Stimulated activated naive CD8-positive, alpha-beta T cell treated with anti-CD3 and anti-CD28 coated beads, Interleukin-15, amount 100 ng/mL, for 72 hours (primary cell): ENCODE measurements at regions not wholly inside any gene's neighbourhood (a gene's known extent, or its start where the extent isn't known, plus 50 kb on each side); places are given as distances from the start of the nearest gene placed in this dataset.

ENCODE experiments used
- ATAC-seq: fragments of 150-1000 bp; cut with Tn5 transposase; 2 replicates; pipeline ENCODE4 v1.10.0; 2021; ENCODE audit warnings: mild to moderate bottlenecking, moderate library complexity
- DNase-seq, 2 donors: peaks; one replicate each; pipeline ENCODE4 v3.0.0; 2021 to 2022
- H3K27ac Mint-ChIP-seq, 2 donors: one replicate each; pipeline ENCODE4 v1.8.0; 2022; ENCODE audit warnings: mild to moderate bottlenecking in 2 of 2, mixed read lengths in 2 of 2, moderate library complexity in 2 of 2
- H3K27me3 Mint-ChIP-seq: one replicate; pipeline ENCODE4 v1.8.0; 2022; ENCODE audit warnings: mixed read lengths
- H3K4me1 Mint-ChIP-seq: one replicate; pipeline ENCODE4 v1.8.0; 2022; ENCODE audit warnings: mild to moderate bottlenecking, mixed read lengths
- H3K4me3 Mint-ChIP-seq, 2 donors: one replicate each; pipeline ENCODE4 v1.8.0; 2022; ENCODE audit warnings: mild to moderate bottlenecking in 2 of 2, mixed read lengths in 2 of 2, moderate library complexity in 1 of 2
- H3K9me3 Mint-ChIP-seq, 2 donors: one replicate each; pipeline ENCODE4 v1.8.0; 2022; ENCODE audit warnings: mixed read lengths in 2 of 2

DNA sequence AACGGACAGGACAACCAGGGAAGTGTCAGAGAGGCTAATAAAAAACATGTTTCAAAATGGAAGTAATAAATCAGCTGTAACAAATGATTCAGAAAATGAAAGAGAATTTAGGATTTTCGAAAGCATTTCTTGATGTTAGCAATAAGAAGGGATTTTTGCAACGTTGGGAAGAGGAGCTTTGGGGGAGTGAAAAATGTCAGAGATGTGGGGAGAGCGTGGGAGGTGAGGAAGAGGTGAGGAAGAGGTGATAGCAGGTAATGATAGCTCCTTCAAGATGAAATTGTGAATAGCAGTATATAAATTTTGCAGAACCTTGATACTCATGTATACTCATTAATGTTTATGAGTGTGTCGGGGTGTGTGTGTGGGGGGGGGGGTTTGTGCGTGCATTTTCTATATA, 76.2 kb upstream of the COX10 start:
- H3K27me3 Mint-ChIP-seq, result no peaks in the 10 kb centered on the region
- DNase-seq, result no peak
- no peak for ATAC-seq
- peak overlapping the region; percentile 5 to 20 for H3K27ac Mint-ChIP-seq
- no peaks in the 10 kb centered on the region for H3K4me1 Mint-ChIP-seq
- no peak overlapping the region for H3K4me3 Mint-ChIP-seq
- no peaks in the 10 kb centered on the region for H3K9me3 Mint-ChIP-seq

DNA sequence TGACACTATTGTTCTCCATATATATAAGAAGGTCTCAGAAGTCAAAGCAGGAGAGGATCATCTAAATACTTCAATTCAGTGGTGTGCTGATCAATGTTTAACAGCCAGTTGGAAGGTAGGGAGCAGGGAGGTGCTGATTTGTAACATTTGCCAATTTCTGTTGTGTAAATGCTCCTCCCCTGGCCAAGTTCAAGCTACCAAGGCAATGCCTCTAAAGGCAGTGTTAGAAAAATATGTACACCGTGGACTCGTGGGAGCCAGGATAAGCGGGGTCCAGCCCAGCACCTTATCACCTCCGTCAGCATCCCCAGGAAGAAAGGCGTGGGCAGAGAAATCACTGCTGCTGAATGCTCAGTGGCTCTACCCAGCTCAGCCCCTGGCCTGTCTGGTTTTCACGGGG, 75.3 kb upstream of the COX10 start:
- no peaks in the 10 kb centered on the region for H3K27me3 Mint-ChIP-seq
- no peaks in the 10 kb centered on the region for H3K4me1 Mint-ChIP-seq
- no peak overlapping the region for H3K4me3 Mint-ChIP-seq
- H3K27ac Mint-ChIP-seq, result no peak overlapping the region
- ATAC-seq (no peak), DNase-seq (no peak)
- no peaks in the 10 kb centered on the region for H3K9me3 Mint-ChIP-seq

GRCh38 chr17:13995856-13996271, 73.4 kb upstream of the COX10 start:
- H3K27me3 Mint-ChIP-seq, result no peaks in the 10 kb centered on the region
- no peaks in the 10 kb centered on the region for H3K4me1 Mint-ChIP-seq
- ATAC-seq (no peak), DNase-seq (no peak)
- no peak overlapping the region for H3K4me3 Mint-ChIP-seq
- H3K27ac Mint-ChIP-seq, result no peak overlapping the region
- peaks cover 0 to 5% of the 10 kb centered on the region in 2 donors for H3K9me3 Mint-ChIP-seq

GRCh38 chr17:13996276-13996675, 73.0 kb upstream of the COX10 start:
- Mint-ChIP-seq H3K4me3 (no peak overlapping the region), H3K4me1 (no peaks in the 10 kb centered on the region), H3K27ac (no peak overlapping the region), H3K9me3 (peaks cover 0 to 8% of the 10 kb centered on the region in 2 donors), H3K27me3 (no peaks in the 10 kb centered on the region)
- ATAC-seq (no peak), DNase-seq (no peak)

DNA sequence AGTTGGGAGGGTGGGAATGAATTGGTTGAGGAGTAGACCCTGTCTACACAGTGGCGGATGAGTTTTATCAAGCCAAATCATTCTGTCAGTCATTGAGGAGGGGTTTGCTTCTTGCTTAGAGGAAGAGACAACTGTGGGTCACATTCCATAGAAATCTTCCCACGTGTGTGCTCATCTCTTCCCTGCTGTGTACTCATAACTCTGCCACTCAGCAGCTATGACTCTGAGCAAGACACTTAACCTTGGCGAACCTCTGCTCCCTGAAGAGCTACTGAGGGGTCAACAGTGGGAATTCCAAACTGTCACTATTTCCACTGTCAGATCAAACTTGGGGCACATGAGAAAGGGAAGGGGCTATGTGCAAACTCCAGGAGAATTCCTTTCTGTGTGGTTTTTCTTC, 72.6 kb upstream of the COX10 start:
- H3K27ac Mint-ChIP-seq, result no peak overlapping the region
- DNase-seq (no peak), ATAC-seq (no peak)
- H3K4me3 Mint-ChIP-seq, result no peak overlapping the region
- H3K4me1 Mint-ChIP-seq, result no peaks in the 10 kb centered on the region
- H3K9me3 Mint-ChIP-seq, result peaks cover 0 to 8% of the 10 kb centered on the region in 2 donors
- no peaks in the 10 kb centered on the region for H3K27me3 Mint-ChIP-seq

- H3K27me3 Mint-ChIP-seq, result no peaks in the 10 kb centered on the region
- H3K4me1 Mint-ChIP-seq, result no peaks in the 10 kb centered on the region
- ATAC-seq, result no peak
- no peak for DNase-seq
- H3K4me3 Mint-ChIP-seq, result no peak overlapping the region
- no peak overlapping the region for H3K27ac Mint-ChIP-seq
- peaks cover 0 to 14% of the 10 kb centered on the region in 2 donors for H3K9me3 Mint-ChIP-seq
Observed at GRCh38 chr17:14004927-14005620, 64.2 kb upstream of the COX10 start.

GRCh38 chr17:14006249-14006942, 62.9 kb upstream of the COX10 start:
- DNase-seq (no peak), ATAC-seq (no peak)
- Mint-ChIP-seq H3K27ac (no peak overlapping the region), H3K4me1 (no peaks in the 10 kb centered on the region), H3K27me3 (no peaks in the 10 kb centered on the region), H3K9me3 (peaks cover 0 to 6% of the 10 kb centered on the region in 2 donors), H3K4me3 (no peak overlapping the region)

- Mint-ChIP-seq H3K4me3 (no peak overlapping the region), H3K27ac (no peak overlapping the region), H3K9me3 (peaks cover 0 to 6% of the 10 kb centered on the region in 2 donors), H3K27me3 (no peaks in the 10 kb centered on the region), H3K4me1 (no peaks in the 10 kb centered on the region)
- ATAC-seq (no peak), DNase-seq (no peak)
Observed at GRCh38 chr17:14007951-14008350, 61.4 kb upstream of the COX10 start.

DNA sequence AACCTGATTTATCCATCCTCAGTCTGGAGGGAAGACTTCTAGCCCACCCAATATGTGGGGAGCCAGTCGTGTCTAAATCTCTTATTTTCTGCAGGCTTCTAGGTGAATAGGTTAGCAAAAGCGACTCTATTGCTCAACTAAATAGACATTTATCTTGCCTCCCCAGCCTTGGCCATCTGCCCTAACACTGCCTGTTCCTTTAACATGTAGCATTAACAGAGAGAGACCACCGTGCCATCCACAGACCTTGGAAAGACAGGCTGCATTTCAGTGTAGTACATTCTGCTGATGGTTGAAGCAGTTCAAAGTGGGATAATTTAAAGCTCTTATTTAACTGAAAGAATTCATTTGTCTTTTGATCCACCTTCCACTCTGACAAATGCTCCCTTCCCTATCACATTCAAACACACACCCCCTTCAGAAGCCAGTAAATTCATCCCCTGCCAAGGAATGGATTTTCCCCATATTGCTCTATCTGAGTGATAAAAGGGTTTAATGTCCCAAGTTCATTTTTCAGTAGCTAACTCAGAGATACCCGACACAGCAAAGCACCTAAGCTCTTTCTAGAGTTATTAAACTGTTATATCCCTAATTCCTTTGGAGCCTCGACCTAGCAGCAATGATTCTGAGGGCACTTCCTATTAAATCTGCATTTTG, 58.1 kb upstream of the COX10 start:
- DNase-seq (no peak), ATAC-seq (no peak)
- Mint-ChIP-seq H3K9me3 (no peaks in the 10 kb centered on the region), H3K27me3 (no peaks in the 10 kb centered on the region), H3K4me3 (no peak overlapping the region), H3K4me1 (no peaks in the 10 kb centered on the region), H3K27ac (no peak overlapping the region)

DNA sequence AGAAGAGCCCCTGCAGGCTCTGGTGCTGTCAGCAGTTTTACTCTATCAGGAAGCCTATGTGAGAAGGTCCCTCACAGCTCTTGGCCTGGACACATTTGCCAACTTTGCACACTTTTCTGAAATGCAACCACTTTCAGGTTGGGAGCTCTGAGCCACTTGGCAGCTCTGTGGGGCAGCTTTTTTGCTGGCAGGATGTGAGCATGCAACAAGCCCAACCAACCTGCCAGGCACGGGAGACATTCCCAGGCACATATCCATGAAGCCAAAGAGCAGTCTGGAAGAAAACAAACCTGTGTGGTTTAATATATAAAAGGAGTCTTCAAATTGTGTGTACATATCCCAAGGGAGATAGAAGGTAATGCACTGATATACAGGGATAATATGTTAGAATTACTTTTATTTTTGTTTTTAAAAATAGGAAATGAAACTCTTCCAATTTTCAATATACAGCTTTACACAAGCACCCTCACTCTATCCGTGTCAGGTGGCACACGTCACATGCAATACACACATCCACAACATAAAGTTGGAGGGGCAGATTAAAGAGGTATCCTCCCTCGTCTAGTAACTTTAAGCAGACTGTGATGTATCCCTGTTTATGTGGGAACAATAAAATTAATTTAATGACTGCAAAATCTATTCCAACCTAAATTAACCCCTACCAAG, 57.4 kb upstream of the COX10 start:
- H3K27me3 Mint-ChIP-seq, result no peaks in the 10 kb centered on the region
- ATAC-seq, result no peak
- no peak for DNase-seq
- H3K9me3 Mint-ChIP-seq, result no peaks in the 10 kb centered on the region
- H3K27ac Mint-ChIP-seq, result no peak overlapping the region
- H3K4me3 Mint-ChIP-seq, result no peak overlapping the region
- H3K4me1 Mint-ChIP-seq, result no peaks in the 10 kb centered on the region

DNA sequence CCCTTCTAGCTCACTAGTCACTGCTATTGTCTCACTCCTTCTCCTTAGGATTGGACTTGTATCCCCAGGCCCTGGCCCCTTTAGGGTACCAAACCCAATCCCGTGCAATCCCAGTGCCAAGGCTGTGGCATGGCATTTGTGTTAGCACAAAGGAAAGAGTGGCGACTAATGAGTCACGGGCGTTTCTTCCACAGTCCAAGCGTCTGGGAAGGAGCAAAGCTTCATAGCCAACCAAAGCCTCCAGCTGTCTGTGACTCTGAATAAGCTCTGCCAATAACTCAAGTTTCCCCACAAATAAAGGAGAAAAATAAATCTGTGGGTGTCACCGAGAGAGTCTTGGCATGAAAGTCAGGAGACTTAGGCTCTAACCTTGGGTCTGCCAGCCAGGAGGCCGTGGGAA, 54.6 kb upstream of the COX10 start:
- ATAC-seq (no peak), DNase-seq (no peak)
- H3K9me3 Mint-ChIP-seq, result no peaks in the 10 kb centered on the region
- peaks cover 3% of the 10 kb centered on the region for H3K4me1 Mint-ChIP-seq
- H3K4me3 Mint-ChIP-seq, result no peak overlapping the region
- no peak overlapping the region for H3K27ac Mint-ChIP-seq
- no peaks in the 10 kb centered on the region for H3K27me3 Mint-ChIP-seq

DNA sequence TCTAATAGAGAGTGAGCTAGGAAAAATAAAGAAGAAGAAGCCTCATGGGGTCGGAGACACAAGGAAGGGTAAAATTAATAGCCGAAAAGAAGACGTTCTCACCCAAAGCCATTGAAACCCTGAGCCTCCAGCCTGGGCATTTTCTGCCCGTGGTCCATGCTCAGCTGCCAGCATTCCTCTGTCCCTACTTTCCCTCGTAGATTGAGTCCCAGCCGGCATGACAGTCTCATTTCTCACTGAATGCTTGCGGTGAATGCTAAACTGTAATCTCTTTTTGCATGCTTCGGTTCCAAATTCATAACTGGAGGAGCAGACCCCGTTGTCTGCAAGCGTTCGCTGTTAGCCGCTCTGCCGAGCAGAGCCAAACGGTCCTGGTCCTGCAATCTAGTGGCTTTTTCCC, 54.0 kb upstream of the COX10 start:
- no peak for DNase-seq
- no peaks in the 10 kb centered on the region for H3K9me3 Mint-ChIP-seq
- peaks cover 7% of the 10 kb centered on the region for H3K4me1 Mint-ChIP-seq
- H3K27ac Mint-ChIP-seq, result no peak overlapping the region
- no peaks in the 10 kb centered on the region for H3K27me3 Mint-ChIP-seq
- no peak overlapping the region for H3K4me3 Mint-ChIP-seq
- ATAC-seq, result no peak

GRCh38 chr17:14016858-14017257, 52.4 kb upstream of the COX10 start:
- H3K27me3 Mint-ChIP-seq, result no peaks in the 10 kb centered on the region
- no peaks in the 10 kb centered on the region for H3K9me3 Mint-ChIP-seq
- no peak for DNase-seq
- no peak overlapping the region for H3K27ac Mint-ChIP-seq
- H3K4me3 Mint-ChIP-seq, result no peak overlapping the region
- peaks cover 7% of the 10 kb centered on the region for H3K4me1 Mint-ChIP-seq
- ATAC-seq, result no peak

DNA sequence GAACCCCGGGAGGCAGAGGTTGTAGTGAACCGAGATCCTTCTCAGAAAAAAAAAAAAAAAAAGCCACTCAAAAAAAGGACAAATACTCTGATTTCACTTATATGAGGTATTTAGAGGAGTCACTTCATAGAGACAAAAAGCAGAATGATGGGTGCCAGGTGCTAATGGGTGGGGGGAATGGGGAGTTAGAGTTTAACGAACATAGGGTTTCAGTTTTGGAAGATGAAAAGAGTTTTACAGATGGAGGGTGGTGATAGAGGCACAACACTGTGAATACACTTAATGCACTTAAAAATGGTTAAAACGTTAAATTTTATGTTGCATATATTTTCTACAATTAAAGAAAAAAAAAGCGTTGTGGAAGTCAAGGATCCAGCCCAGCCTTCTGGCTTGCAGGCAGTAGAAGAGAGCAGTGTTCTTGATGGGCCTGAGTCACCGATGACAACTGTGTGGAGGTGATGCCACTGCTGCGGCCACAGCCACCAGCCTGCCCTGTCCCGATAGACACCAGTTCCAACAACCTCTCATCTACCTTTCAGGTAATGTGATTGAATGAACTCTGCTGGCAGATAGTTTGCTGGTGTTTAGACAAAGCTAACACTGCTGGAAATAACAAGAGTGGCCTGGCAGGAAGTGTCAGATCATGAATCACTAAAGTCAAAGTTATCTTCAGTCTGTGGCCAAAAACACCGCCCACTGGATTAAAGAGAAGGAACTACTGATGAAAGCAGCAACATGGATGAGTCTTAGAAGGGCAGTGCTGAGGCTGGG, 49.9 kb upstream of the COX10 start:
- ATAC-seq (peak; percentile 64), DNase-seq (peak in 1 of 2 donors; percentile 11)
- no peaks in the 10 kb centered on the region for H3K27me3 Mint-ChIP-seq
- H3K27ac Mint-ChIP-seq, result no peak overlapping the region
- H3K9me3 Mint-ChIP-seq, result no peaks in the 10 kb centered on the region
- peak overlapping the region in 1 of 2 donors; percentile 24 for H3K4me3 Mint-ChIP-seq
- peaks cover 7% of the 10 kb centered on the region for H3K4me1 Mint-ChIP-seq
